NCI-H226 (cell line): ENCODE measurements at regions not wholly inside any gene's neighbourhood (a gene's known extent, or its start where the extent isn't known, plus 50 kb on each side); places are given as distances from the start of the nearest gene placed in this dataset.

Source experiments
- DNase-seq: peaks from one replicate; pipeline ENCODE4 v3.0.0-alpha.2; 2015

GRCh38 chr4:152089584-152089983, 328.8 kb upstream of the GATB start:
- no peak for DNase-seq

- DNase-seq: no peak
These were observed 326.5 kb upstream of the GATB start for GRCh38 chr4:152087335-152087734.

GRCh38 chr4:152085657-152086056, 324.9 kb upstream of the GATB start:
- DNase-seq: no peak

- no peak for DNase-seq
These were observed 322.5 kb upstream of the GATB start for GRCh38 chr4:152083338-152083737.

GRCh38 chr4:152081024-152081423, 320.2 kb upstream of the GATB start:
- DNase-seq: no peak

- no peak for DNase-seq
These were observed 318.9 kb upstream of the GATB start for GRCh38 chr4:152079543-152080293.

- DNase-seq: no peak
These were observed 318.3 kb upstream of the GATB start for GRCh38 chr4:152079079-152079478.

- no peak for DNase-seq
These were observed 316.8 kb upstream of the GATB start for GRCh38 chr4:152077582-152077981.

GRCh38 chr4:152075253-152075928, 314.6 kb upstream of the GATB start:
- DNase-seq: no peak

GRCh38 chr4:152074573-152074972, 313.8 kb upstream of the GATB start:
- no peak for DNase-seq

- DNase-seq: no peak
These were observed 313.3 kb upstream of the GATB start for GRCh38 chr4:152074088-152074437.

- peak; percentile 10 for DNase-seq
These were observed 312.7 kb upstream of the GATB start for GRCh38 chr4:152073351-152074087.

GRCh38 chr4:152072906-152073305, 312.1 kb upstream of the GATB start:
- DNase-seq: no peak

GRCh38 chr4:152072001-152072485, 311.2 kb upstream of the GATB start:
- no peak for DNase-seq

GRCh38 chr4:152070854-152071253, 310.0 kb upstream of the GATB start:
- DNase-seq: no peak

GRCh38 chr4:152068866-152069265, 308.1 kb upstream of the GATB start:
- DNase-seq: no peak

GRCh38 chr4:152065545-152065944, 304.7 kb upstream of the GATB start:
- DNase-seq: peak; percentile 41

- DNase-seq: peak; percentile 66
These were observed 303.9 kb upstream of the GATB start for GRCh38 chr4:152064753-152065152.

- peak; percentile 13 for DNase-seq
These were observed 303.5 kb upstream of the GATB start for GRCh38 chr4:152064282-152064681.

- DNase-seq: peak; percentile 24
These were observed 302.9 kb upstream of the GATB start for GRCh38 chr4:152063621-152064240.

- DNase-seq: no peak
These were observed 302.3 kb upstream of the GATB start for GRCh38 chr4:152062936-152063620.

- no peak for DNase-seq
These were observed 293.9 kb upstream of the GATB start for GRCh38 chr4:152054731-152055130.
